ENCODE measurements at regions not wholly inside any gene's neighbourhood (a gene's known extent, or its start where the extent isn't known, plus 50 kb on each side); places are given as distances from the start of the nearest gene placed in this dataset.
"Not testable (repeated sequence)": the region's sequence is repeated elsewhere in the genome, so short reads cannot be mapped to it uniquely, and the experiment has no call there.

DNA sequence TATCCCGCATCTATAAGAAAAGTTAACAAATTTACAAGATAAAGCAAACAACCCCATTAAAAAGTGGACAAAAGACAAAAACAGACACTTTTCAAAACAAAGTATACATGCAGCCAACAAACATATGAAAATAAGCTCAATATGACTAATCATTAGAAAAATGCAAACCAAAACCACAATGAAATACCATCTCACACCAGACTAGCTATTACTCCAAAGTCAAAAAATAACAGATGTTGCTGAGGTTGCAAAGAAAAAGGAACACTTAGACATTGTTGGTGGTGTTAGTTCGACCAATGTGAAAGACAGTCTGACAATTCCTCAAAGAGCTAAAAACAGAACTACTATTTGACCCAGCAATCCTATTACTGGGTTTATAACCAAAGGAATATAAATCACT lies 968.6 kb upstream of the USP15 start:
- no peak for DNase-seq (ENCODE audit: low spot score)

DNA sequence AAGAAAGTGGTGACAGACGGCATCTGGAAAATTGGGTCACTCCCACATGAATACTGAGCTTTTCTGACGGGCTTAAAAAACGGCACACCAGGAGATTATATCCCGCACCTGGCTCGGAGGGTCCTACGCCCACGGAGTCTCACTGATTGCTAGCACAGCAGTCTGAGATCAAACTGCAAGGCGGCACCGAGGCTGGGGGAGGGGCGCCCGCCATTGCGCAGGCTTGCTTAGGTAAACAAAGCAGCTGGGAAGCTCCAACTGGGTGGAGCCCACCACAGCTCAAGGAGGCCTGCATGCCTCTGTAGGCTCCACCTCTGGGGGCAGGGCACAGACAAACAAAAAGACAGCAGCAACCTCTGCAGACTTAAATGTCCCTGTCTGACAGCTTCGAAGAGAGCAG lies 966.2 kb upstream of the USP15 start:
- DNase-seq (ENCODE audit: low spot score) = not testable (repeated sequence)

DNA sequence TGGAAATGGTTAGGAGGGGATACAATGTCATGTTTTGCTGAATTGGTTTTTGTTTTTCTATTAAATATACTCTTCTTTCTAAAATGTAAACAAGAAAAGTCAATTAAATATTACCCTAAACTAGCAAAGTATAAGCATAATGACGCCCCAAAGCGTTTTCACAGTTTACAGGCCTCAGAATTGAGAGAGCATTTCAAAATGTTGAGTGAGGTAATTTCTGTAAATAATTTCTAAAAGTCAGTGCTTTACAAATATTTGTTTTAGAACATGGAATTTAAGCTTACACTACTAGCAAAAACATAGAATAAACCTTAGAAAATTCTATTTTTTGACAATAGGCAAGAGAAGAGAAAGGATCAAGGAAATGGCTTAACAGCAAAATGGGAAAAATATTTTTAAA lies 958.4 kb upstream of the USP15 start:
- no peak for DNase-seq (ENCODE audit: low spot score)

DNA sequence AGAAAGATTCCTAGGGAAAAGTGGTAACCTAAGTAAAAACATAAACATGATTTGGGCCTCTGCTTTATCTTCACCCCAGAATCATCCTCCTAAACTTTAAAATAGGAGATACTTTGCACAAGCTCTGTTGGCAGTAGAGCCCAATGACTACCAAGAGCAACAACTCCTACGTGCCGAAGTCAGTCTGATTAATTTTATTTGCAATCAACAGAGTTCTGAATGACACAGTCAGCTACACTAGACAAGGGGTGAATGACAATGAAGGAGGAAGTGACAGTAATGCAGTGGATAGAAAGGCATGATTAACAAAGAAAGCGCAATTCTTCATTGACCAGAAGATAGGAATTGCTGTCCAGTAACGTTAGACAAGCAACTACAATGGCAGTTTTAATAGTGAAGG lies 957.9 kb upstream of the USP15 start:
- no peak for DNase-seq (ENCODE audit: low spot score)

DNA sequence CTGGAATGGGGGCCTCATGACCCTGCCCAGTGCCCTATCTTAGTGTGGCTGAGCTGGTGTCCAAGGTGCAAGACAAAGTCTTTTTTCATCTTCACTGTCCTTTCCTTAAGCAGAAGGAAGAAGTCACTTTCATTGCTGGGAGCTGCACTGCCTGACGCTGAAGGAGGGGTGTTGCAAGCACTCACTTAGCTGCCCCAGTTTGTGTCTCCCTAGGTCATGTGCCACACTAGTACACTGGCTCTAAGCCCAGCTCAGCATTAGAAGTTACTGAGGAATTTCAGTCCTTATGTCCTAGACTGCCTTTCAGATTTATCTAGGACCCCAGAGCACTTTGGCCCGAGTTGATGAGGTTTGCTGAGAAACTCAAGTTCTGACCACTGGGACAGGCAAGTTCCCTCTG lies 952.0 kb upstream of the USP15 start:
- no peak for DNase-seq (ENCODE audit: low spot score)

DNA sequence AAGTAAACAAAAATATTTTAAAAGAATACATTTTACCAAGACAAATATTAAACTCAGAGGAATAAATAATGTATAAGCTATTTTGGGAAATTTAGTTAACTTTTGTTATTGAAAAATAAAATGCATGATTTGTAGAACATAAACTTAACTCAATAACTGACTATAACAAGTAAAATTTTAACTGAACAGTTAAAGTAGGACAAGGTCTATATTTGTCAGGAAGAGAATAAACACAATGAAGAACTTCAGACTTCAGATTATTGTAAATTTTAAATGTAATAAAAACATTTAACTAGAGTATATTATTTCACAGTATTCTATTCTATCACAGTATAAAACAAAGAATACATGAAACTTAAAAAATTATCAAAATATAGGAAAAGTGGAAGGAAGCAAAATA lies 948.8 kb upstream of the USP15 start:
- DNase-seq (ENCODE audit: low spot score) = no peak

DNA sequence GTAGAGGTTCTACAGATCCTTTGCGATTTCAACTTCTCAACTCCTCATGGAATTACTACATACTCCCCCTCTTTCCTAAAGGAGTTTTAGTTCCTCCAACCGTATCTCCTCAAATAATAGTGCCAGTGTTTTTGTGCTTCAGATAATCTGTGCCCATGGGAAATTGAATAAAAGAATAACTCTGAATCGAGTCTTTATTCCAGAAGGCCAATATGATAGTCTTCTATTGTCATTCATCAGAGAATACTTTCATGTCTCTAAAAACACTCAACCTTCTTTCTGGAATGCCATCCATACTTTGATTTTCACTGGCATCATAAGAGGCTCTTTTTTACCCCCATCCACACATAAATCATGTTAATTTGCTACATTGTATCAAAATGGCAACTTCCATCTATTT lies 911.3 kb upstream of the USP15 start:
- no peak for DNase-seq (ENCODE audit: low spot score)

DNA sequence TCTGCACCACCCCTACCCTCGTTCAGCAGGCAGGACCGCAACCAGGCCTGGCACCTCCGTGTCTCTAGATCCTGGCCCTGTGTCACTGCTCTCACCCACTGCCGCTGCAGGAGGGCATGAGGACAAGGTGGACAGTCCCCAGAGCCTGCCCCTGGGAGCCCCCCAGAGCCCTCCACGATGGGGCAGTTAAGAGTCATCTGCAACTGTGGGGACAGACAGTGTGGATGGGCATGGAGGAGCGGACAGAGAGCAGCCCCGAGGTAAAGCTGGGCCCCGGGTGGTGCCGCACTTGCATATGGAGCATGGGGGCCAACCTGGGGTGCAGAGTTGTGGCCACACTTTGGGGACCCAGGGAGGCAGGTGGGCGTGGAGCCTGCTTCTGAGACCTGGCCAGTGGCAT lies 905.1 kb upstream of the USP15 start:
- no peak for DNase-seq (ENCODE audit: low spot score)

DNA sequence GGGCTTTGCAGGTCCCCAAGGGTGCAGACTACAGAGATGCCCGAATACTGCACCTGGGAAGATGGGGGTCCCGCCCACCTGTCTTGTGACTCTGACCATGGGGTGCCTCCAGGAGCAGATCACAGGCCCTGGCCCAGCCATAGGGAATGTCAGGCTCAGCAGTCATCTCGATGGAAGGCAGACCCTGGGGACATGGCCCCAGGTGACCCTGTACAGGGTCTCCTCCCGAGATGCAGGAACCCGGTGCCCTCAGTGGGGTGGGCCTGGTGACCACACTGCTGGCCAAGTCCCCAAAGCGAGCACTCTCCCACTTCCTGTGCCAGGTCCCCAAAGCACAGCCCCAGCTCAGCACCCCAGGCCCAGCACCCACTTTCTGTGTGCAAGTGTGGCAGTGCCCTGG lies 903.7 kb upstream of the USP15 start:
- DNase-seq (ENCODE audit: low spot score) = no peak

DNA sequence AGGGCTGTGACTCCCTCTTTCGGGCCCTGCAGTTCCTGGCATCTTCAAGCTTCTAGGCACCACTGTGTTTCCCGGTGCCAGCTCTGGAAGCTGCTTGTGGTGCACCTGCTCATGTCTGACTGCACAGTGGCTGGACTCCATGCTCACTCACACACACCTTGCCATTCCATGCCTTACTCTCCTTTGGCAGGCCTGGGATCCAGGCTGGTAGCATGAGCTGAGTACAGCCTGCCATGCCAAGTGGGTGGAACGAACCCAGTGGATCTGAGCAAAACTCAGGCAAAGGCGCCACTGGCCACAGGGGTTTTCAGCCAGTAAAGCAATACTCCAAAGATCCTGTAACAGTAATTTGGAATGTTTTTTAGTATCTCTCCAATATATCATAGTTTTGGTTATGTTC lies 902.7 kb upstream of the USP15 start:
- DNase-seq (ENCODE audit: low spot score) = no peak

DNA sequence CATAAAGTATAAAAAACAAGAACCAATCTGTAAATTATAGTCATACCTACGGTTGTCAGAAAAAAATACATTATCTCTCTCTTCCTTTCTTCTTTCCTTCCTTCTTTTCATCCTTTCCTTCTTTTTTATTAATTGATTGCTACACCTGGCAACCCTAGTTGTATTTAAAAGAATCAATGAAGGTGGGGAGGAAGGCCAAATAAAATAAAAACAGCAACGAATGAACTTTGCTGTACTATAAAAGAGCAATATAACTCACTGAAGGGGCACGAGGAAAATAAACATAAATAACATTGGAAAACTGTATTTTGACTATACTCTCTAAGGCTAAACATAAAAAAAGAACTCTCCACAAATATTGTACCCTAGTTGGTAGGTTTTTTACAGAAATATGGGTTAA lies 898.2 kb upstream of the USP15 start:
- no peak for DNase-seq (ENCODE audit: low spot score)

DNA sequence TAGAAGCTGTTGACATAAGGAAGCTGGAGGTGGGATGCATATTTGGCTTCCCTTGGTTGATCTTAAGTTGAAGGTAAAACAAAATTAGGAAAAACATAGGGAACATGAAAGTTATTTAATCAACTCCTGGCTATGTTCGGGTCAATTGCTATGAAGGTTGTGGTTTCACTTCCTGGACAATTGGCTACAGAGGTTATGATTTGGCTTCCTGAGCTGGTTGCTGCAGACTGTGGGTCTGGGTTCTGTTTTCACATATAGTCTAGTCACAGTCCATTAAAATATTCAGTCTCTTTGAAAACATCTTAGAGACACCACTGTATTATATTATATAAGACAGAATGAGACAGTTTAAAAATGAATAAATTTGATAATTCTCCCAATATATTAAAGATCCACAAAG lies 895.2 kb upstream of the USP15 start:
- DNase-seq (ENCODE audit: low spot score) = no peak

DNA sequence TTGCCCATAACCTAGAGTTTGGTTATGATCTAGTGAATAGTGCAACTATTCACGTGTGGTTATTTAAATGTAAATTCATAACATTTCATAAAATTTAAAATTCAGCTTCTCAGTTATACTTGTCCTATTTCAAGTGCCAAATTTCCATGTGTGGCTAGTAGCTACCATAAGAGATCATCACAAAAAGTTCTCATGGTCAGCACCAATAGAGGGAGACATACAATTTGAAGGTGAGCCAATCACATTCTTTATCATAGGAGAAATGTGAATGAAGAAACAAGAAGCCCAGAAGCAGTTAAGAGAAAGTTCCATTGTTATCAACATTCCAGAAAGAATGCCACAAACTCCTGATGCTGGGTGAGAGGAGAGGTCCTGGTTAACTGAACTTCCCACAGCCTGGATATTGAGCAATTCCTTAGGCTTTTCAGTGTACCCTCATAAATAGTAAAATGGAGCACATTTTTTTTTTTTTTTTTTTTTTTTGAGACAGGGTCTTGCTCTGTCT lies 892.9 kb upstream of the USP15 start:
- DNase-seq (ENCODE audit: low spot score) = no peak

DNA sequence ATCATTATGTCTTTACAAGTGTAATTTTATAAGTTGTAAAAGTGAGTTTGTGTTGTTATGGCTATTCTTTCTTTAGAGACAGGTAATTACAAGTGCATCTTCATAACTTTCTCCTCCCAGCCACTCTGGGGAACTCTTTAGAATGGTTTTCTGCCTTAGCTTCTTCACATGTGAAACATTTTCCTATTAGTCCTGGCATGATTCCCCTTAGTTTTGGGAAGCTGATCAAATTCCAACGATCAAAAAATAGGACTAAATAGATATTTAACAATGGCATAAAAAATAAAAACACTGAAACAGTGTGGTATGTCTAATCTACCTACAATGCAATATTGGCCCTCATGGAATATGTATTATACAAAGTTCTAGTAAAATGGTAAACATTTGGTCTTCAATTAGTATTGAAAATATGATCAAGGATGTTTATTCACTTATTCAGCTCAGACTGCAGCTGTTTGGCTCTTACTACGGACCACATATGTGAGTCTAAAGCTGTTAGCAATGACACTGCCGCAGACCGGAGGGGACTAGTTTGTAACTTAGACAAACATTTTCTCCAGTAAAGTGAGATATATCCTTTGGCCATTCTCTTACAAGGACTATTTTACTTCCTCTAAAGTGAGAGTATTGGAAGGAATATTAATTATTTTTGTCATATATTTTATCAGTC lies 890.8 kb upstream of the USP15 start:
- no peak for DNase-seq (ENCODE audit: low spot score)

DNA sequence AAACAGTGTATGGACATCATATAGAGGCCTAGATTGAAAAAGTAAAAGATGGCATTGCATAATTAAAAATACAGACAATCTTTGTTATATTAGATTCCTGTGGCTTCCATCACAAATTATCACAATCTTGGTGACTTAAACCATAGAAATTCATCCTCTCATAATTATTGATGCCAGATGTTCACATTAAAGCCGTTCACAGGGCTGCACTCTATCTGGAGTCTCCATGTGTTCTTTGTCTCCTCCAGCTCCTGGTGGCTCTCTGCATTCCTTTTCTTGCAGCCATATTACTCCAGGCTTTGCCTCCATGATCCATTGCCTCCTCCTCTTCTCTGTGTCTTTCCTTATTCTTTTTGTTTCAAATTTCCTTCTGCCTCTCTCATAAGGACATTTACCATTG lies 875.7 kb upstream of the USP15 start:
- no peak for DNase-seq (ENCODE audit: low spot score)

DNA sequence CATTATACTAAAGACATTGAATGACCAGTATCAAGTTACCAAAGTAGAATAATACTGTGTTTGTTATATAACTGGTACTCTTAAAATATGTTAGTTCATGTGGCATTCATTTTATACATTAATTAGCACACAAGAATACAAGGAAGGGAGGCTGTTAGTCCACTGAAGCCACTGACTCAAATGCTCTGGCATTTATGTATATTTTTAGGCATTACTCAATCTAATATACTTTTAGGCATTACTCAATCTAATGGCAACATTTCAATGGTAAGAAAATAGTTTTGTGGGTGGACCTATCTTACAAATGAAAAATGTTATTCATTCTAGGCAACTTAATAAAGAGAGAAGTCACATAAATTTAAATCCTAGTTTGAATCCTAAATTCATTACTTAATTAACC lies 874.4 kb upstream of the USP15 start:
- DNase-seq (ENCODE audit: low spot score) = no peak

DNA sequence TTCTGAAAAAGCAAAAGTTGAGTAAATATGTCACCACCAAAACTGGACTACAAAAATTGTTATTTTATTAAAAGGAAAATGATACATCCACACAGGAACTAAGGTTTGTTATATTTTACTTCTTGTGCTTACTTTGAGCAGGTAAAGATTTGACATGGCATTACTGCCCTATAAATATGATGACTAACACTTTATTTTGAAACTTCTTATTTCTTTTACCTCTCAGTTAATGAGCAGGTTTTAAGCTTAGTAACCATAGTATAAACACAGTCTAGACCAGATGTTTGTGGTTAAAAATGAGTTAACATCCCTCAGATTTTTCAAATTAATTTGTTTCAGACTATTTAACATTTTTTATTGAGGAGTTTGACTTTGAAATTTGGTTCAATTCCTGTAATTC lies 862.5 kb upstream of the USP15 start:
- no peak for DNase-seq (ENCODE audit: low spot score)

DNA sequence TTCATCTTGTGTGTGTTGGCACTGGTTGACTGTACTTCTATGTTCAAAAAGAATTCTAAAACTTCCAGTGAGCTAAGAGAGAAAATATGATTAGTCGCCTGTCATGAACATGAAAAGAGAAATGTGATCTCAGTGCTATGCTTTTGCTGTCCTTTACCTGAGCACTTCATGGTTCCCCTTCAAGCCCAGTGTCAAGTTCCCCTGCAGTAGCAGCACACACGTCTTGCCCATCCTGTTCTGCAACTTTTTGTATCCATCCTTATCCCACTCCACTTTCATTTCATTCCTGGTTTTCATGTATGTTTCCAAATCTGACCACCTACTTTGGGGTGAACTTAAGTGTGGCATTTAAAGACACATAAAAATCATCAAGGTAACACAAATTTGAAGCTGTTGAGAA lies 848.0 kb upstream of the USP15 start:
- no peak for DNase-seq (ENCODE audit: low spot score)

DNA sequence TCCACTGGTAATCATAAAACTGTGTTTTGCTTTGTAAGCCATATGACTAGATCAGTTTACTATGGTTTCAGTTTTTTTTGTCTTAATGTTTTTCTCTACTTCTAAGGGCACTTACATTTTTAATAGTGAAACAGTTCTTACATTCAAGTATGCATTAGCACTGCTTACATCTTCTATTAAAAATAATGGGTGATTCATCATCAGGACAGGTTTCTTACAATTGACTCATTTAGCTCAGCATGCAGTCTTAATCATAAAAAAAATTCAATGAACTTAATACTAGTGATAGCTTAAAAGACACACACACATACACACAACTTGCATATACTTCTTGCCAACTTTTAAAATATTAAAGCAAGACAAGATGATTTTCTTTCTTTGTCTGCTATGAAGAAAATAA lies 845.7 kb upstream of the USP15 start:
- no peak for DNase-seq (ENCODE audit: low spot score)

DNA sequence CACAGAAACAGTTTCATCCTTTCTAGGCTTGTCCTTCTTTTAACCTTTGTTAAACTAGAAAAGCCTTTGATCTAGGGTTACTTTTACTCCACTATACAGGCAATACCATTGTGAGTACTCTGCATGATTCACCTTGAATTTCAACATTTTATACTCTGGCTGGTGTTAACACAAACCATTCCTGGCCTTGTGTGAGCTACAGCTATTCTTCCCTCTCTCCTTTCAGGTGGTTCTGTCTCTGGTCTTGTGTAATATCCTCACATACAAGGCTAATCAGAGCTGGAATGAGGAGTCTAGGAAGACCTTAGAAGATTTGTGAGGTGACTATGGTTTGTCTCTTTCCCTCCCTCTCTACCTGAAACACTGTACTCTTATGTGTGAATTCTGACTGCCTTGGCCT lies 837.4 kb upstream of the USP15 start:
- DNase-seq (ENCODE audit: low spot score) = no peak

DNA sequence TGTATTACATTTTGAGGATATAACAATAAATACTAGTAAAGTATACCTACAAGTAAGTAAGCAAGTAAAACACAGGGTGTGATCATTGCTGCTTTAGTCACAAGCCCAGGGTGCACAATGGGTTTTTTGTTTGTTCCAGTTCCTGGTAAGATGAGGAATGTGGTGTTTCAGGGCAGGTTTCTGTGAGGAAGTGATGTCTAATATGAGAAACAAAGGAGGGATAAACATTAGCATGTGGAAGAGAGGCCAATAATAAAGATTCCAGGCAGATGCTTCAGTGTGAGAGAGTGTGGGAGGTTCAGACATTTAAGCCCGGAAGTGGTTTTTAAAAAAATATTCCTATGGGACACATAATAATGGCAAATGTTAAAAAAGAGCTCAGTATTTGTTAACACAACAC lies 808.1 kb upstream of the USP15 start:
- DNase-seq (ENCODE audit: low spot score) = no peak

DNA sequence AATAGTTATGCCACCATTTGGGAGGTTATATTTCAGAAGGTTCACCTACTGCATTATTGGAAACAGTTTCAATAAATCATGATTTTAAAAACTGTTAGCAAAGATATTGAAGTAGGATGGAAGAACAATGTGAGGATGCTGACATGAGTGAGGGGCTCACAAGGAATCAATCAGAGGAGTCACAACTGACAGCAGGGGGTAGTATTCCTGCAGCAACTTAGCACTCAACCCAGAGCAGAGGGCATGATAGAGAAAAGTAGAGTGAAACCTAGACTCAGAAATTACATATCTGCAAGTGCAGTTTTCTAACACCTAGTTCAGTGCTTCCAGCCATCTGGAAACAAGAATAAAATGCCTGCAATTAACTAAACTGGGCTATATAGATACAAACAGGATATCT lies 772.5 kb upstream of the USP15 start:
- DNase-seq (ENCODE audit: low spot score) = no peak

DNA sequence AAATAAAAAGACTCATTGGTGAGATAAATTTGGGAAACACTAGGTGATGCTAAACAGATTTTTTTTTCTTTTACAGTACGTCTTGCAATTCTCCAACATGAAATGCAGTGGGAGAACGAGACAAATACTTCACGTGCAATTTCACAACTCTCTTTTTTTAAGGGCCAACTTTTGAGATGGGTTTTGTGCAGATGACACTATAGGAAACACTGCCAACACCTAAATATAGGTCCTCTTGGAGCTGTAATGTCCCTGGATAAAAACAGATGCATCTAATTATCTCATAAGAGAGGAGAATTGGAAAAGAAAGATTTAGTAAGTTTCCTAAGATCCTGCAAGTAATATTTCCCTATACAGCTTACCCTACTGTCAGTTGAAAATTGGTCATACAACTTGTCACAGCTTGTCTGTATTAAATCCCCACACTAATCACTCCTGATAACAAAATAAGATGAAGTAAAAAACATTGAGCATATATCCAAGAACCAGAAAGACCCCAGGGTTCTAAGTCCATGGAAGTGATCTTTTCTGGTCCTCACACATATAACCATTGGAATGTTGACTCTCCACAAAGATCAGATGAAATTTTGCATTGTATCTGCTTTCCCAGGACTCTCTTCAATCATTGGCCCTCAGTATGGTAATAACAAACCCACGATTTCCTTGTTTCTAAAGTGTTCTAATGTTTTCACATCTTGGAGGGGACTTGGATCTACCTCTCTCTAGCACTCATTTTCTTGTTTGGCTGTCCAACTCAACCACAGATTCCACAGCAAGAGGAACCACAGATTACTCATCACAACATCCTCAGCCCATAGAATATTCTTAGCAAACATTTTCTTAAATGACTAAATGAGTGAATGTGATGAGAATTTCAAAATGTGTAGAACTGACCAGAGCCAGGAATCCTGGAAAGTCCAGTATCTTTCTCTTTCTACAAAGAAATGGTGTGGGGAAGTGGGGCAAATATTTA lies 769.4 kb upstream of the USP15 start:
- no peak for DNase-seq (ENCODE audit: low spot score)

DNA sequence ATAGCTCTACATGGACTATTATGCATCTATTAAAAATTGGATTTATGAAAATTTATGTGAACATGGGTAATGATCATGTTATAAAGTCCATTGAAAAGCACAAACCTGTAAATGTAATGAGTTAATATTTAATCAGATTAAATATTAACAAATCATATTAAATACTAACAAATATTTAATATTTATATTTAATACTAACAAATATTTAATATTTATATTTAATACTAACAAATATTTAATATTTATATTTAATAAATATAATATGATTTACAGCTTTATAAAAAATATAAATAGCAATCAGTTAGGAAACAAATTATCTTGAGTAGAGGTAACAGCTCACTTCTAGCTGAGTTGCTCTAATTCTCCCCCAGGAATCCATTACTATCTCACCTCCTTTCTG lies 758.0 kb upstream of the USP15 start:
- DNase-seq (ENCODE audit: low spot score) = no peak

All from Ammon's horn (tissue), 1 donor.